GM18511 (cell line): ENCODE measurements at regions not wholly inside any gene's neighbourhood (a gene's known extent, or its start where the extent isn't known, plus 50 kb on each side); places are given as distances from the start of the nearest gene placed in this dataset.
"Not testable (repeated sequence)": the region's sequence is repeated elsewhere in the genome, so short reads cannot be mapped to it uniquely, and the experiment has no call there.

Experiments used
- ATAC-seq: cut with Tn5 transposase; IDR thresholded peaks from one replicate; pipeline ENCODE4 v1.9.1; 2021; ENCODE audit warnings: mild to moderate bottlenecking, moderate library complexity; ENCODE audit not compliant: unreplicated experiment

GRCh38 chr14:61602003-61602732 is 93.1 kb upstream of the HIF1A start:
- no peak for ATAC-seq

- ATAC-seq, result no peak
Observed at GRCh38 chr14:61602733-61603077, 92.6 kb upstream of the HIF1A start.

GRCh38 chr14:61603736-61604135 is 91.6 kb upstream of the HIF1A start:
- no peak for ATAC-seq

- no peak for ATAC-seq
Observed at GRCh38 chr14:61607570-61608244, 87.6 kb upstream of the HIF1A start.

GRCh38 chr14:61608245-61609165 is 86.8 kb upstream of the HIF1A start:
- ATAC-seq, result no peak

GRCh38 chr14:61609191-61609843 is 86.0 kb upstream of the HIF1A start:
- ATAC-seq, result no peak

GRCh38 chr14:61609884-61610283 is 85.4 kb upstream of the HIF1A start:
- ATAC-seq, result no peak

GRCh38 chr14:61610900-61611299 is 84.4 kb upstream of the HIF1A start:
- no peak for ATAC-seq

- ATAC-seq, result no peak
Observed at GRCh38 chr14:61611880-61612630, 83.3 kb upstream of the HIF1A start.

GRCh38 chr14:61613006-61613405 is 82.3 kb upstream of the HIF1A start:
- ATAC-seq, result not testable (repeated sequence)

- no peak for ATAC-seq
Observed at GRCh38 chr14:61614693-61615092, 80.6 kb upstream of the HIF1A start.

- ATAC-seq, result no peak
Observed at GRCh38 chr14:61615743-61616523, 79.4 kb upstream of the HIF1A start.

- no peak for ATAC-seq
Observed at GRCh38 chr14:61616524-61617185, 78.7 kb upstream of the HIF1A start.

GRCh38 chr14:61618448-61618847 is 76.9 kb upstream of the HIF1A start:
- no peak for ATAC-seq

- no peak for ATAC-seq
Observed at GRCh38 chr14:61619494-61619893, 75.8 kb upstream of the HIF1A start.

- ATAC-seq, result peak; percentile 91
Observed at GRCh38 chr14:61620130-61620946, 75.0 kb upstream of the HIF1A start.

- ATAC-seq, result no peak
Observed at GRCh38 chr14:61621444-61621843, 73.9 kb upstream of the HIF1A start.

- no peak for ATAC-seq
Observed at GRCh38 chr14:61622051-61622450, 73.3 kb upstream of the HIF1A start.
